Transverse colon (tissue), 4 donors: ENCODE measurements at regions not wholly inside any gene's neighbourhood (a gene's known extent, or its start where the extent isn't known, plus 50 kb on each side); places are given as distances from the start of the nearest gene placed in this dataset.

Experiments used
- CTCF ChIP-seq, 5 experiments: fragments of 200-600 bp in 3 of 5; fragments of 450-650 bp in 2 of 5; sonication (generic) in 3 of 5; IDR thresholded peaks; 1 replicate in 2 of 5; 2 replicates in 3 of 5; pipeline ENCODE4 v1.5.1; 2016 to 2017; ENCODE audit warnings: antibody characterized with exemption in 5 of 5, inconsistent platforms in 3 of 5, mild to moderate bottlenecking in 2 of 5, moderate library complexity in 1 of 5
- EP300 ChIP-seq: sonication (generic); formaldehyde crosslinking; IDR thresholded peaks from one replicate; pipeline ENCODE4 v1.6.1; 2017; ENCODE audit warnings: antibody characterized with exemption, low read depth
- POLR2A ChIP-seq: fragments of 450-650 bp; IDR thresholded peaks from one replicate; pipeline ENCODE4 v1.6.1; 2016; ENCODE audit warnings: antibody characterized with exemption, mild to moderate bottlenecking, moderate library complexity
- POLR2AphosphoS5 ChIP-seq, 3 donors: sonication (generic); formaldehyde crosslinking; IDR thresholded peaks; one replicate each; pipeline ENCODE4 v1.6.1; 2016; ENCODE audit warnings: antibody characterized with exemption in 3 of 3

- TF ChIP-seq CTCF (IDR thresholded peaks at IDR 0.05), result no peak
- TF ChIP-seq POLR2AphosphoS5 (IDR thresholded peaks at IDR 0.05), result no peak
- no peak for TF ChIP-seq EP300
- no peak for TF ChIP-seq POLR2A
Measured at GRCh38 chr7:156120552-156120951, 308.3 kb upstream of the SHH start.
